K562 (cell line): ENCODE measurements at regions not wholly inside any gene's neighbourhood (a gene's known extent, or its start where the extent isn't known, plus 50 kb on each side); places are given as distances from the start of the nearest gene placed in this dataset.

ENCODE experiments used
- ATAC-seq: fragments of 200-7000 bp; cut with Tn5 transposase; 3 replicates; pipeline ENCODE4 v1.9.1; 2020; ENCODE audit warnings: moderate library complexity
- BruUV-seq: library from RNA; stranded (reverse); fragments of 400-500 nt; replicated peaks from 2 replicates; lab custom pipeline; 2021; lab: Mats Ljungman, UMichigan
- CTCF ChIA-PET: fragments of 300-600 bp; formaldehyde crosslinking; extraction: SDS; loops from one replicate; lab custom pipeline; 2021; ENCODE audit warnings: low intra/inter-chr PET ratio; lab: Yijun Ruan, JAX
- POLR2A ChIA-PET: fragments of 300-600, 350-650 bp; sonication (Branson Sonifier 250); formaldehyde crosslinking; extraction: SDS; loops from one replicate; lab custom pipeline; 2021; ENCODE audit warnings: antibody characterized with exemption, inconsistent platforms; lab: Yijun Ruan, JAX
- DNase-seq, 4 experiments: peaks; one replicate each; pipeline versions ENCODE4 v3.0.0 to v3.0.0-alpha.2; 2011 to 2018; ENCODE audit warnings: low spot score in 3 of 4, mixed read lengths in 3 of 4; ENCODE audit errors: extremely low read depth in 1 of 4
- FAIRE-seq: peaks from 2 replicates; lab custom pipeline; 2011; peaks lifted over from hg19 to GRCh38; lab: Jason Lieb, UNC
- H2AFZ ChIP-seq: 2 replicates; pipeline ENCODE4 v1.6.0; 2011; ENCODE audit warnings: low read depth, low read length, control low read depth, inconsistent platforms
- H3K27ac ChIP-seq: fragments of 200-600 bp; 3 replicates; pipeline ENCODE4 v1.8.0; 2011; ENCODE audit warnings: low read depth, mild to moderate bottlenecking, control low read depth, inconsistent platforms, low read length, moderate library complexity, mixed read lengths; ENCODE audit errors: extremely low read depth
- H3K27me3 ChIP-seq, 2 experiments: fragments of 300-600 bp in 1 of 2; 2 replicates in 1 of 2; 3 replicates in 1 of 2; pipeline versions ENCODE4 v1.6.0 to v1.8.0; 2011; ENCODE audit warnings: inconsistent platforms in 2 of 2, low read length in 2 of 2, mild to moderate bottlenecking in 1 of 2, mixed read lengths in 1 of 2, moderate library complexity in 1 of 2; ENCODE audit not compliant: control insufficient read depth in 2 of 2, insufficient read depth in 2 of 2
- H3K36me3 ChIP-seq: fragments of 300-600 bp; 3 replicates; pipeline ENCODE4 v1.8.0; 2011; ENCODE audit warnings: mild to moderate bottlenecking, low read length, inconsistent platforms; ENCODE audit not compliant: control insufficient read depth, insufficient read depth
- H3K4me1 ChIP-seq, 2 experiments: fragments of 200-600 bp in 1 of 2; replicated peaks in 1 of 2; 2 replicates in 1 of 2; 3 replicates in 1 of 2; pipeline versions ENCODE4 v1.5.1 to v1.8.0; 2011; ENCODE audit warnings: inconsistent platforms in 2 of 2, low read length in 2 of 2, mild to moderate bottlenecking in 1 of 2, mixed read lengths in 1 of 2, moderate library complexity in 1 of 2; ENCODE audit not compliant: control insufficient read depth in 2 of 2, insufficient read depth in 2 of 2
- H3K4me2 ChIP-seq: 2 replicates; pipeline ENCODE4 v1.6.1; 2011; ENCODE audit warnings: low read length, control low read depth, inconsistent platforms, mixed read lengths; ENCODE audit not compliant: insufficient read depth
- H3K4me3 ChIP-seq: fragments of 200-600 bp; sonication (generic), shearing (Covaris generic); 2 replicates; pipeline ENCODE4 v1.5.1; 2016; ENCODE audit warnings: control low read depth, inconsistent platforms
- H3K79me2 ChIP-seq: fragments of 200-600 bp; 3 replicates; pipeline ENCODE4 v1.8.0; 2011; ENCODE audit warnings: low read length, inconsistent platforms; ENCODE audit not compliant: control insufficient read depth, insufficient read depth
- H3K9ac ChIP-seq, 2 experiments: 2 replicates each; pipeline versions ENCODE4 v1.6.0 to v1.6.1; 2011; ENCODE audit warnings: low read depth in 2 of 2, low read length in 2 of 2, control low read depth in 1 of 2, inconsistent platforms in 1 of 2, mild to moderate bottlenecking in 1 of 2, mixed read lengths in 1 of 2; ENCODE audit not compliant: insufficient read depth in 1 of 2
- H3K9me1 ChIP-seq: one replicate; pipeline ENCODE4 v1.6.0; 2011; ENCODE audit warnings: inconsistent platforms, mild to moderate bottlenecking, low read length, moderate library complexity; ENCODE audit not compliant: control insufficient read depth, insufficient read depth
- H3K9me3 ChIP-seq: replicated peaks from 2 replicates; pipeline ENCODE4 v1.5.1; 2011; ENCODE audit warnings: low read depth, low read length, inconsistent platforms; ENCODE audit not compliant: control insufficient read depth, insufficient read depth
- H4K20me1 ChIP-seq: replicated peaks from 2 replicates; pipeline ENCODE4 v1.6.1; 2011; ENCODE audit warnings: low read length, inconsistent platforms, mixed read lengths; ENCODE audit not compliant: control insufficient read depth, insufficient read depth
- CBX3 ChIP-seq, 2 experiments: IDR thresholded peaks; 1 replicate in 1 of 2; 2 replicates in 1 of 2; pipeline ENCODE4 v1.6.1; 2012; ENCODE audit warnings: inconsistent platforms in 2 of 2, low read length in 2 of 2, borderline replicate concordance in 1 of 2, control low read depth in 1 of 2
- CTCF ChIP-seq, 3 experiments: IDR thresholded peaks in 2 of 3; conservative IDR thresholded peaks in 1 of 3; 2 replicates each; pipeline ENCODE4 v1.5.1; 2011 to 2012; ENCODE audit warnings: low read length in 3 of 3, mild to moderate bottlenecking in 3 of 3, control low read depth in 2 of 3, improper control_type of control experiment in 1 of 3, inconsistent platforms in 1 of 3, low read depth in 1 of 3, mixed read lengths in 1 of 3, moderate library complexity in 1 of 3; ENCODE audit not compliant: insufficient read depth in 2 of 3
- IRF9 ChIP-seq: fragments of 450-650 bp; IDR thresholded peaks from 2 replicates; pipeline ENCODE4 v1.6.1; 2016; ENCODE audit warnings: missing biosample characterization, missing genetic modification characterization
- MCM3 ChIP-seq: fragments of 450-650 bp; IDR thresholded peaks from 2 replicates; pipeline ENCODE4 v1.6.1; 2016
- THAP12 ChIP-seq: fragments of 250-450 bp; sonication (Bioruptor Pico); IDR thresholded peaks from 2 replicates; pipeline ENCODE4 v1.9.0; 2021; ENCODE audit warnings: mild to moderate bottlenecking, inconsistent platforms
- TSHZ1 ChIP-seq: fragments of 250-450 bp; sonication (Bioruptor Pico); IDR thresholded peaks from 2 replicates; pipeline ENCODE4 v1.4.0; 2020; ENCODE audit warnings: mild to moderate bottlenecking, moderate library complexity
- WGBS: fragments of 100-300 bp; shearing (Covaris generic); methylation state at CpG from one replicate; pipeline ENCODE4 v1.1.6; 2016; ENCODE audit warnings: low coverage, mixed read lengths; ENCODE audit not compliant: insufficient coverage; ENCODE audit errors: missing lambda C conversion rate; 5-methylcytosine and 5-hydroxymethylcytosine counted together
- in situ Hi-C: fragments of 300-500 bp; cut with MboI; formaldehyde crosslinking; loops from 4 replicates; pipeline ENCODE4 v1.15.0; 2018; ENCODE audit warnings: inconsistent platforms, mixed read lengths
- intact Hi-C: fragments of 100-400 bp; cut with micrococcal nuclease; formaldehyde crosslinking; loops from 2 replicates; pipeline ENCODE4 v1.14.2; 2022

- FAIRE-seq: no peak
- H3K9me1 ChIP-seq: no peaks in the 10 kb centered on the region
- no peak overlapping the region for H2AFZ ChIP-seq
- H3K27me3 ChIP-seq: no peaks in the 10 kb centered on the region
- no peaks in the 10 kb centered on the region for H3K79me2 ChIP-seq
- no peaks in the 10 kb centered on the region for H3K36me3 ChIP-seq
- H3K27ac ChIP-seq: no peak overlapping the region
- H3K4me2 ChIP-seq: no peak overlapping the region
- H3K4me3 ChIP-seq: no peak overlapping the region
- no peak for TF ChIP-seq CBX3 (IDR thresholded peaks at IDR 0.05; ENCODE audit: borderline replicate concordance in 1 of 2, low read length in 2 of 2)
- TF ChIP-seq TSHZ1 (CRISPR knock-in tag): no peak
- TF ChIP-seq THAP12: no peak
- TF ChIP-seq CTCF (IDR thresholded peaks at IDR 0.05 in 2 of 3, conservative IDR thresholded peaks at IDR 0.05 in 1 of 3; ENCODE audit: insufficient read depth in 2 of 3, low read depth in 1 of 3, low read length in 3 of 3): 0 out of 6 replicates have a peak, but pooled peaks of 1 of the 3 experiments have one; percentile 17
- no peak for TF ChIP-seq MCM3
- TF ChIP-seq IRF9: no peak
- no TSS peak for BruUV-seq
- no peaks in the 10 kb centered on the region for H3K9me3 ChIP-seq
- H4K20me1 ChIP-seq: no peaks in the 10 kb centered on the region
- ChIA-PET POLR2A (interaction anchor here (1.1 kb wide), 1 partner anchor 26 kb away, joined by 3 read pairs; no protein-coding TSS in a partner anchor), CTCF (interaction anchor here (0.6 kb wide), 2 partner anchors 84 to 202 kb away, joined by 3 to 4 read pairs; no protein-coding TSS in a partner anchor)
- H3K4me1 ChIP-seq: no peaks in the 10 kb centered on the region
- under 1% methylated on average over 9 of the region's 9 CpGs for WGBS
- H3K9ac ChIP-seq: no peak overlapping the region
- in situ Hi-C loops (no loop called here), intact Hi-C loops (no loop called here)
- ATAC-seq: peak; percentile 77
- DNase-seq: no peak
Measured at GRCh38 chr6:166032366-166033200, 135.1 kb downstream of the TBXT start.
